Vagina (tissue), 2 donors: ENCODE measurements at regions not wholly inside any gene's neighbourhood (a gene's known extent, or its start where the extent isn't known, plus 50 kb on each side); places are given as distances from the start of the nearest gene placed in this dataset.

Experiments
- DNase-seq, 2 donors: peaks; one replicate each; pipeline ENCODE4 v3.0.0-alpha.2; 2017; ENCODE audit errors: extremely low spot score in 2 of 2
- H3K27ac ChIP-seq: fragments of 200-600 bp; sonication (generic); one replicate; pipeline ENCODE4 v1.5.1; 2019
- H3K27me3 ChIP-seq: fragments of 200-600 bp; sonication (generic); one replicate; pipeline ENCODE4 v1.5.1; 2019
- H3K36me3 ChIP-seq, 2 donors: fragments of 200-600 bp; sonication (generic); one replicate each; pipeline ENCODE4 v1.5.1; 2017 to 2019
- H3K4me1 ChIP-seq: fragments of 200-600 bp; sonication (generic); one replicate; pipeline ENCODE4 v1.5.1; 2019
- H3K4me3 ChIP-seq, 2 donors: fragments of 200-600 bp; sonication (generic); 1 replicate in 1 of 2; 2 replicates in 1 of 2; pipeline ENCODE4 v1.5.1; 2016 to 2019
- H3K9me3 ChIP-seq: fragments of 200-600 bp; sonication (generic); one replicate; pipeline ENCODE4 v1.5.1; 2019
- POLR2A ChIP-seq, 2 donors: fragments of 450-650 bp; IDR thresholded peaks; one replicate each; pipeline ENCODE4 v1.6.1; 2017; ENCODE audit warnings: antibody characterized with exemption in 2 of 2, mild to moderate bottlenecking in 2 of 2, moderate library complexity in 2 of 2
- POLR2AphosphoS5 ChIP-seq, 2 donors: sonication (generic); formaldehyde crosslinking; IDR thresholded peaks; one replicate each; pipeline ENCODE4 v1.9.0; 2017; ENCODE audit warnings: antibody characterized with exemption in 2 of 2, mild to moderate bottlenecking in 2 of 2, low read depth in 1 of 2; ENCODE audit not compliant: insufficient read depth in 1 of 2
- intact Hi-C: fragments of 100-400 bp; cut with DNase I; formaldehyde crosslinking; loops from one replicate; pipeline ENCODE4 v1.15.1; 2023
- TF ChIP-seq, protein P1 (sequence below), 3 experiments: fragments of 450-650 bp in 2 of 3; fragments of 200-600 bp in 1 of 3; sonication (generic) in 1 of 3; IDR thresholded peaks; one replicate each; pipeline ENCODE4 v1.5.1; 2017 to 2019; ENCODE audit warnings: antibody characterized with exemption in 3 of 3, mild to moderate bottlenecking in 2 of 3, moderate library complexity in 2 of 3

DNA sequence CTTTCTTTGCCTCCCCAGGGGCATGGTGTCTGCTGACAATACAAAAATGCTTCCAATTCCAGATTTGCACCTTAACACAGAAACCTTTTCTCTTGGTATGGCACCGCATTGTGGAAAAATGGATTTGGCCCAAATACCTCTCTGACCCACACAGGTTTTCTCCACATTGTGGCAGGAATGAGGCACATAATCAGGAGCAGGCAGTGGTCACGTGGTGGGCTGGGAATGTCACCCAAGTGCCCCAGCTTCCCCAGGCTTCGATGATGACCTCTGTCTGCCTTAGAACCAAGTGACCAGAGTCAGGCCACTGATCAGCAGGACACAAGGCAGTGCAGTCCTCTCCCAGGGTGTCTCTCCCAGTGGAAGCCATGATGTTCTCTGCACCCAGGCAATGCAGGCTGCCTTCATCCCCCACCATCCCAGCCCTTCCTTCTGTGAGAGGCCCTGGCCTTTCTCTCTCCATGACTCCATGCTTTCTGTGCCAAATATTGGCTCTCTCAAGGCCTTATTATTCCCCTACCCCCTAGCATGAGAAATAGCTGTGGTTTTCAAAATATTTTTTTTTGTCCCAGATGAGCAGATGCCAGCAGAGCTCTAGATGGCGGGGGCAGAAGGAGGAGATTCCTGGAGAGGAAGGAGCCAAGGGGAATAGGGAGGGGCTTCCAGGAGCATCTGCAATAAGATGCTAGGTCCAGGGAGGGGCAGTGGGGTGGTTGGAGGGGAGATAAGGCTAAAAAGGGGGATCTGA, 198.9 kb downstream of the ACKR3 start:
- H3K4me1 ChIP-seq, result peaks cover 18% of the 10 kb centered on the region
- H3K9me3 ChIP-seq, result no peaks in the 10 kb centered on the region
- H3K4me3 ChIP-seq, result no peak overlapping the region
- intact Hi-C loops, result no loop called here
- H3K27me3 ChIP-seq, result no peaks in the 10 kb centered on the region
- TF ChIP-seq, protein P1, sequence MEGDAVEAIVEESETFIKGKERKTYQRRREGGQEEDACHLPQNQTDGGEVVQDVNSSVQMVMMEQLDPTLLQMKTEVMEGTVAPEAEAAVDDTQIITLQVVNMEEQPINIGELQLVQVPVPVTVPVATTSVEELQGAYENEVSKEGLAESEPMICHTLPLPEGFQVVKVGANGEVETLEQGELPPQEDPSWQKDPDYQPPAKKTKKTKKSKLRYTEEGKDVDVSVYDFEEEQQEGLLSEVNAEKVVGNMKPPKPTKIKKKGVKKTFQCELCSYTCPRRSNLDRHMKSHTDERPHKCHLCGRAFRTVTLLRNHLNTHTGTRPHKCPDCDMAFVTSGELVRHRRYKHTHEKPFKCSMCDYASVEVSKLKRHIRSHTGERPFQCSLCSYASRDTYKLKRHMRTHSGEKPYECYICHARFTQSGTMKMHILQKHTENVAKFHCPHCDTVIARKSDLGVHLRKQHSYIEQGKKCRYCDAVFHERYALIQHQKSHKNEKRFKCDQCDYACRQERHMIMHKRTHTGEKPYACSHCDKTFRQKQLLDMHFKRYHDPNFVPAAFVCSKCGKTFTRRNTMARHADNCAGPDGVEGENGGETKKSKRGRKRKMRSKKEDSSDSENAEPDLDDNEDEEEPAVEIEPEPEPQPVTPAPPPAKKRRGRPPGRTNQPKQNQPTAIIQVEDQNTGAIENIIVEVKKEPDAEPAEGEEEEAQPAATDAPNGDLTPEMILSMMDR (IDR thresholded peaks at IDR 0.05), result no peak
- TF ChIP-seq POLR2A (IDR thresholded peaks at IDR 0.05), result no peak
- TF ChIP-seq POLR2AphosphoS5 (IDR thresholded peaks at IDR 0.05; ENCODE audit: insufficient read depth in 1 of 2, low read depth in 1 of 2), result no peak
- no peak for DNase-seq
- no peaks in the 10 kb centered on the region for H3K36me3 ChIP-seq
- H3K27ac ChIP-seq, result no peak overlapping the region

DNA sequence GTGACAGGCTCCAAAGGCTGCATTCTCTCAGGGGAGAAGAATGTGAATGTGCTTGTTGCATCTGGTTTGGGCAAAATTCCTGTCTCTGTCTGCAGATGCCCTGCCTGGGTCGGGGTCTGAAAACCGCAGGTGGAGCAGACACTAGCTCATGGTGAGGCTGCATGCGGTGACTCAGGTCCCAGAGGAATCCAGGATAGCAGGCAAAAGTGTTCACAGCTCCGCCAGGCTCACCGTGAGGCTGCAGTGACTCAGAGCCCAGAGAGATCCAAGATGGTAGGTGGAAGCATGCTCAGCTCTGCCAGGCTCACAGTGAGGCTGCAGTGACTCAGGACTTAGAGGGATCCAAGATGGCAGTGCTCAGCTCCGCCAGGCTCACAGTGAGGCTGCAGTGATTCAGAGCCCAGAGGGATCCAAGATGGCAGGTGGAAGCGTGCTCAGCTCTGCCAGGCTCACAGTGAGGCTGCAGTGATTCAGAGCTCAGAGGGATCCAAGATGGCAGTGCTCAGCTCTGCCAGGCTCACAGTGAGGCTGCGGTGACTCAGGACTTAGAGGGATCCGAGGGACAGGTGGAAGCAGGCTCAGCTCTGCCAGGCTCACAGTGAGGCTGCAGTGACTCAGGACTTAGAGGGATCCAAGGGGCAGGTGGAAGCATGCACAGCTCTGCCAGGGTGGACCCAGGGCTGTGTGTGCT, 200.5 kb downstream of the ACKR3 start:
- Histone ChIP-seq H3K36me3 (no peaks in the 10 kb centered on the region), H3K4me1 (peaks cover 14% of the 10 kb centered on the region), H3K27ac (no peak overlapping the region), H3K9me3 (no peaks in the 10 kb centered on the region), H3K27me3 (no peaks in the 10 kb centered on the region), H3K4me3 (no peak overlapping the region)
- DNase-seq, result no peak
- intact Hi-C loops, result no loop called here
- no peak for TF ChIP-seq POLR2A (IDR thresholded peaks at IDR 0.05)
- TF ChIP-seq POLR2AphosphoS5 (IDR thresholded peaks at IDR 0.05; ENCODE audit: insufficient read depth in 1 of 2, low read depth in 1 of 2), result no peak
- TF ChIP-seq, protein P1 (IDR thresholded peaks at IDR 0.05), result no peak

DNA sequence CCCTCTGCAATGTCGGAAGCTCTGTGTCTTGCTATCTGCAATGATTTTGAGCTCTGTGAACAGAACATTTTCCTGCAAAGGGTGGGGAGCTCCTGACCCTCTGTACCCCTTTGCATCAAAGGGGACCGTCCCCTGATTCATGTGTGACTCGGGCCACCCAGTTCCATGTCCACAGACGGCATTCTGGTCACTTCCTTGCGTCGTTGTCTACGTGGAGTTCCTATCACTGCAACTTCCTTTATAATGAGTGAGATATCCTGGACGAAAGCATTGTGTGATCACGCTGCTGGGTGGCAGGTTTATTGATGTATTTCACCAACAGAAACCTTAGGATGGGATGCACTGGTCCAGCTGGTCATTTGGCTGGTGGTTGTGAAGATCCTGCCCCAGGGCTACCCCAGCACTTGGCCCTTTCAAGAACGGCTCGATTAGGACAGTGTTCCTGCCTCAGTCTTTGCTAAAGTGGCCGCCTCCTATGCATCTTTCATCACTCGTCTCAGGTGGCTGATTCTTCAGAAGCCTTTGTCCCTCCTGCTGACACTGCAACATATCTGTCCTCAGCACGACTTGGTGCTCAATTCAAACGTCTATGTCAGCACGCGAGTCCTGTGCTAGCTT, 202.7 kb downstream of the ACKR3 start:
- no peaks in the 10 kb centered on the region for H3K27me3 ChIP-seq
- H3K4me3 ChIP-seq, result no peak overlapping the region
- TF ChIP-seq POLR2A (IDR thresholded peaks at IDR 0.05) (no peak), POLR2AphosphoS5 (IDR thresholded peaks at IDR 0.05; ENCODE audit: insufficient read depth in 1 of 2, low read depth in 1 of 2) (no peak)
- TF ChIP-seq, protein P1 (IDR thresholded peaks at IDR 0.05), result no peak
- H3K9me3 ChIP-seq, result no peaks in the 10 kb centered on the region
- no peak for DNase-seq
- intact Hi-C loops, result no loop called here
- H3K4me1 ChIP-seq, result peaks cover 20% of the 10 kb centered on the region
- no peak overlapping the region for H3K27ac ChIP-seq
- H3K36me3 ChIP-seq, result no peaks in the 10 kb centered on the region

DNA sequence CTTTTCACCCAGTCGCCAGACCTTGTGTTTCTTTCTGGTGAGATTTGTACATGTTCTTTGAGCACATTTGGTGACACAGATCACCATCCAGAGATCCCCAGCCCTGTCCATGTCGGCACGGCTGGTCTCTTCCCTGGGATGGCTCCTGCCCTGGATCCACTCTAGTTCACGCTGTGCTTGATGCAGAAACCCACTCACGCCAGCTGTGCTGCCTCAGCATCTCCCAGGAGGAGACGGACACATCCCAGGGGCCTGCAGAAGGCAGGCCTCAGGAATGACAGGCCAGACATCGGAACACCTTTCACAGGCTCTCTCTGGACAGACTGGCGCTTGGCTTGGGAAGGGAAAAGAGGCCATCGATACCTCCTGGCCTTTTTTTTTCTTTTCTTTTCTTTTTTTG, 203.6 kb downstream of the ACKR3 start:
- Histone ChIP-seq H3K27ac (no peak overlapping the region), H3K4me1 (peaks cover 20% of the 10 kb centered on the region), H3K9me3 (no peaks in the 10 kb centered on the region), H3K4me3 (no peak overlapping the region), H3K27me3 (no peaks in the 10 kb centered on the region), H3K36me3 (no peaks in the 10 kb centered on the region)
- DNase-seq, result no peak
- intact Hi-C loops, result no loop called here
- TF ChIP-seq POLR2AphosphoS5 (IDR thresholded peaks at IDR 0.05; ENCODE audit: insufficient read depth in 1 of 2, low read depth in 1 of 2) (no peak), POLR2A (IDR thresholded peaks at IDR 0.05) (no peak)
- TF ChIP-seq, protein P1 (IDR thresholded peaks at IDR 0.05), result no peak
